HG03045 (cell line): ENCODE measurements at regions not wholly inside any gene's neighbourhood (a gene's known extent, or its start where the extent isn't known, plus 50 kb on each side); places are given as distances from the start of the nearest gene placed in this dataset.

ENCODE experiments used
- ATAC-seq: cut with Tn5 transposase; IDR thresholded peaks from one replicate; pipeline ENCODE4 v1.9.1; 2021; ENCODE audit warnings: mild to moderate bottlenecking, moderate library complexity; ENCODE audit not compliant: unreplicated experiment

- no peak for ATAC-seq
Measured at GRCh38 chr5:57858905-57859304, 376.3 kb upstream of the ACTBL2 start.

GRCh38 chr5:57857696-57858095 lies 375.1 kb upstream of the ACTBL2 start:
- ATAC-seq: no peak

DNA sequence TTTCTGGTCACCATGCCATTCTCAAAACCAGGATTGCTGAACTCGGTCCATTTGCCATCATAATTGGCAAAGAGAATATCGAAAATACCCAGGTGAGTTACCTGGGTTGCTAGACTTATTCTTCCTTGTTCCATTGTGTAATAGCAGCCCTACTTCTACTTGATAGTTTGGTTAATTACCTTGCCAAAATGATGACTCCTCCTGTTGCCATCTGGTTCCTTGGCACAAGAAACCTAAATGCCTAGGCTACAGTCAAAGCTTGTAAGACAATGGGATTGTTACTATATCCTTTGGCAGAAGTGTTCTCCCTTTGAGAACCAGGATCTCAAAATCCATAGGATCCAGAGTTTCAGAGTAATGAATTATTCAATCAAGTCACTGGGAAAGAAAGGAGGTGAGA lies 373.2 kb upstream of the ACTBL2 start:
- no peak for ATAC-seq

DNA sequence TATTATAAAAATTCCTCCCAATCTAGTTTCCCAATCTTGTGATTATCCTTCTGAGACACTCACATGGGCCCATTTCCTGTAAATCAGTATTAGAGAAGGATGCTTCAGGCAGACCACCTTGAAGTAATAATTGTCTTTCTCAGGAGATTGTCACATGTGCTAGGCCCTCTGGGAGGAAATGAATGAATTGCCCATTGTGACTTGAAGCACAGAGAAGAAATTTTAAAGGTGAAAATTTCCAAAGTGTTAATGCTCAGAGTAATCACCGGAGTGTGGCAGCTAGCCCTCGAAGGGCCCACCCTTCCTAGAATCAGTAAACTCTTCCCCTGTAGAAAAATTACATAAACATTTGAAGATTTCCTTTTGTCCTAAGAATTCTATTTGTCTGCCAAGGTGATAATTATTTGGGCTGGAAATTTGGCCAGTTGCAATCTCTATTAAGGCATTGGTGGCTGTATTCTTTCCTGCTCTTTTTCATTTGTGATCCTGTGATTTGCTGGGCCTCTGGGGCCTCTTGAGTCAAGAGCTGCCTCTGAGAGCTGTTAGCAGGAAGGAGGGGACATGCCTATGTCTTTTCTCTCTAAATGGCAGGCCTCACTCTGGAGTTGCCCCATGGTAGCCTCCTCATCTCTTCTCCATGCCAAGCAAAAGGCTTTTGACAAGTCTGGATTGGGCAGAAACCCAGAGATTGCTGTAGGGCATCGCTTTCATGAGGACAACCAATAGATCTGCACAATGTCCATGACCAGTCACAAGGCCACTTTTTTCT lies 371.5 kb upstream of the ACTBL2 start:
- ATAC-seq: no peak

DNA sequence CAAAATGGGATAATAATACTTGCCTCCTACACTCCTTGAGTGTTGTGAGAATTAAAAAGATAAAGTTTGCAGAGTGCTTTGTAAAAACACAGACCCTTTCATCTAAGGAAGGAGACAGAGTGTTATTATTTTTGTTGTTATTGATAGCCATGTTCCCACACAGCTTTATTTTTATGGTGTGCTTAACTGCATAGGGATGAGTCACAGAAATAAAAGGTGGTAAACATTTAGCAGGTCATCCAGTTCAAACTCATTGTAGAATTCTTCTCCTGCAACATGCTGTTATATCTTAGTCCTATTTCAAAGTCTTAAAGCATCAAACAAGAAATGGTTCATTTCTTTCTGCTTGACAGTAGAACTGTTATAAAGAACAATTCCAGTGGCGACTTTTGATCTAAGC lies 367.5 kb upstream of the ACTBL2 start:
- ATAC-seq: no peak

DNA sequence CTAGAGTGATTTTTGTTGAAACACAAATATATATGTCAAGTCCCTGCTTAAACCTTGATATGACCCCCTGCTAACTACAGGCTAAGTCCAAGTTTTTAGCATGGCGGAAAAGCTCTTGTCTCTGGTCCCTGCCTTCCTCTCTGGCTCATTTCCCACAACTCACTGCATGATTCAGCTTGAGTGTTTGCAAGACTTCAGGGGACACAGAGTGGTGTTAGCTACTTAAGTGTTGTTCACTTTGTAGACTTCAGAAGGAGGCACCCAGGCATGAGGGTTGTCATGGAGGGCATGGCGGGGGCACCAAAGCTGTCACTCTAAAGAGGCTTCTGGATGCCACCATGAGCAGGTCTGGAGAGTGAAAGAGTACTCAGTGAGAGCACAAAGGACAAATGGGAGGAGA lies 362.4 kb upstream of the ACTBL2 start:
- ATAC-seq: no peak

DNA sequence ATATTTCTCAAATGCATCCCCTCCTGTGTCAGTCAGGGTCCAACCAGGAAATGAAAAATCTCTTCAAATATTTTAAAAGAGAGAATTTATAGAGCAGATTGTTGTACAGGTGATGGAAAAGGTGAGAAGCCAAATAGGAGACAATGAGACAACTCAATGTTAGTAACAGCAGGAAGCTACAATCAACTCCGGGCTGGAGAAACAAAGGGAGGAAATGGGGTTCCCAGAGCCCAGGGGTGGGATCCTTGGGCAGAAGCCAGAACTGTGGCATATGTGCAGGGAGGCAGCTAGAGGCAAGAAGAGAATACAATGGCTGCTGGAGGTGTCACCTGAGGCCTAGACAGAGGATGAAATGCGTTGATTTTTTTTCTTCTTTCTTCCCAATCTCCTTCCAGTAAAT lies 361.8 kb upstream of the ACTBL2 start:
- no peak for ATAC-seq

DNA sequence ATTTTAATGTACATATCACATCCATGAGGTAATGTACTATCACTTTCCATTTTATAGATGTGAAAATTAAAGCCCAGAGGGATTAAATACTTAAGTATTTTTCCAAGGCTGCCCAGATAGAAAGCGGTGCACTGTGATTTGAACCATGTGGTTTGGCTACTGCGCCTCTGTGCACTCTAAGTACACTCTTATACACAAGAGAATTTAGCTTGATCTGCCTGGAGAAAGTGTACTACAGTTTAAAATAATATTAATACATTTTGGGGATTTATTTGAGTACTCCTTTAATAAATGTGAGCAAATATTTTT lies 360.4 kb upstream of the ACTBL2 start:
- ATAC-seq: no peak

GRCh38 chr5:57842364-57843058 lies 359.9 kb upstream of the ACTBL2 start:
- ATAC-seq: no peak

- no peak for ATAC-seq
Measured at GRCh38 chr5:57841676-57842363, 359.2 kb upstream of the ACTBL2 start.

DNA sequence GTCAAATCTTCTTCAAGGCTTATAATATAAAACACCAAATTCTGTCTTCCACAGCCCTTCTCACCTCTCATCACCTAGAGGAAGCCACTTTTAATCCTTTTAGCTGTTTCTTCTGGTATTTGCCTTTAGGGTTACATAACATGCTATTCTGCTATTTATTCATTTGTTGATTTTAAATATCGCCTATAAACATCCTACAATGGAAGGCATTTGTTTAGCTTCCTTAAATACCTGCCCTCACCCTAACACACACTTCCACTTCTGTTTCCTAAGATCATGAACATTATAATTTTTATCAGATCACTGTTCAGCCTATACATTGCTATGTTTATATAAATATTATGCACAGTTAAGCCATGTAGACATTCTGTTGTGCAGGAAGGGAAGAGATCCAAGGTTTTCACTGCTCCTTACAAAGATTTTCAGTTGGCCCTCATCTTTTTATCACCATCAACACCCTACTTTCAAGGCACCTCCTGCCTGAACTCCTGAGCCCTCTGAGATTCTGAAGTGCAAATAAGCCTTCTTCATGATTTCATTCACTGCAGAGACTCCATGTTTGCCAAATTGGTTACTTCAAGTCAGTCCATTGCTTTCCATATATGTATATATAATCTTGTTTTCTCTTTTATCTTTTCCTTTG lies 356.9 kb upstream of the ACTBL2 start:
- ATAC-seq: no peak

DNA sequence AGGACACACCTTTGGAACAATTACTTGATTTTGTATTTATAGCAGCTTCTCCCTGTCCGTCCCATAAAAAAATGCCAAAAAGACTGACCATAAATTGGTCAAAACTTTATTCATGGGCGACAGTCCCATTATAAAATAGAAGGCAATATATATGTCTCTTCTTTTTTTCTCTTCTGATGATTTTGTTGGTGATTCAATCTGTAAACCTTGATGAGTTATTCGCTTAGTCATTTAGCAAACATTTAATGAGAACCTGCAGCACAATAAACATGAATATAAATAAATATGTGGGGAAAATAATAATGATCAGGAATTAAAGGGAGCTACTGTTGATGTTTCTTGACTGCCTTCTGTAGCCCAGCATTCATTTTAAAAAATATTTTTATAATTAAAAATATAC lies 356.4 kb upstream of the ACTBL2 start:
- no peak for ATAC-seq

DNA sequence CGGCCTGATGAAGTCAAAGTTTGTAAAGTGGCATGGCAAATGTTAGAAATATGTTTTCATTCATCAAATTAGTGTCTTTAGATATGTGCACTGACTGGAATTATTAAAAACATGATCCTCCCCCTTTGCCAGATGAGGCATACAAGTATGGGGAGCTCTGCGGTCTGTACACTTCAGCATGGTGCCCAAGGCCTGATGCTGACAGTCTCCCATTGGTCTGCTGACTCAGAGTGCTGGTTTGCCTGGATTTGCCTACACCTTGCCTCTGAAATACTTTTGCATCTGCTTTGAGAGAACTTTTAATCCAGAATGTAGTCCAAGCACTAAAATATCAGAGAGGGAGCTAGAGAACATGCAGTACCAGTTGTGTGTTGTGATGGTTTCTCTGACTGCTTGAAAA lies 354.3 kb upstream of the ACTBL2 start:
- no peak for ATAC-seq

DNA sequence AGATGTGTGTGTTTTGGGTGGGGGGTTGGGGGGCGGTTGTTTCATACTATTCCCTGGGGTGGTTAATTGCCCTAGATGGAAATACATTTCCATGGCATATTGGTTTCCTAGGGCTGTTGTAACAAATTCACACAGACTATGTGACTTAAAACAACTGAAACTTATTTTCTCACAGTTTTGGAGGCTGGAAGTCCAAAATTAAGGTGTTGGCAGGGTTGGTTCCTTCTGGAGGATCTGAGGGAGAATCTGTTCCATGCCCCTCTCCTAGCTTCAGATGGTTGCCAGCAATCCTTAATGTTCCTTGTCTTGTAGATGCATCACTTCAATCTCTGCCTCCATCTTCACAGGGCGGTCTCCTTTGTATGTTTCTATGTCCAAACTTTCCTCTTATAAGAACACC lies 353.7 kb upstream of the ACTBL2 start:
- no peak for ATAC-seq

DNA sequence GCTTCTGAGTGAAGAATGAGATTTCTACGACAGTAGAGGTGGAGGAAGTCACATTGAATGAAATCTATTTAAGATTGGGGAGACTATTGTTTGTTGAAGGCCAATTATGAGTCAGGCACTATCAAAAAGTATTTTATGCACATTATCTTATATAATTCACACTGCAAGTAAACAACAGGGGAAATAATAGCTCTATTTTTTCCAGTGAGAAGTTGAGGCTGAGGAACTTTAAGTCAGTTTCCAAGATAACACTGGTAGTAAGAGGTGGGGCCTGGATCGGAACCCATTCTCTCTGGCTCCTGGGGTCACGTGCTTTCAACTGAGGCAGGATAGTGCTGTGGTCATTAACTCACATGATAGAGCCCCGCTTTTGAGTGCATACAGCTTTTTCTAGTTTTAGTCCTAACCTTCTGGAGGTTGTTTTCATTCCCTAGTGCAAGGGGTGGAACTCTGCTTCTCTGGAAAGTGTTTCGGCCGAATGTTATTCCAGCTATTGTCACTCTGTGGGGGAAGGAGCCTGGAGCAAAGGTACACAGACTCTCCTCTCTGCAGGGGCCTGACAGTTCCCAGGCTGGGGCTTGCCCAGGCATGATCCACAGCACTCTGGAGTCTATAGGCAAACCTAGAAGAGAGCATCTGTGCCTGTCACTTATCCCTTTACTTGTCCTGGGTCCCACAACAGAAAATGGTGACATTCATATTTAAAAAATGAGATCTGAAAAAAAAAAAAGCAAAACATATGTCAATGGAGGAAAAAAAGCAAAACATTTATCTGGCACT lies 352.4 kb upstream of the ACTBL2 start:
- no peak for ATAC-seq

- ATAC-seq: no peak
Measured at GRCh38 chr5:57833489-57833888, 350.9 kb upstream of the ACTBL2 start.

DNA sequence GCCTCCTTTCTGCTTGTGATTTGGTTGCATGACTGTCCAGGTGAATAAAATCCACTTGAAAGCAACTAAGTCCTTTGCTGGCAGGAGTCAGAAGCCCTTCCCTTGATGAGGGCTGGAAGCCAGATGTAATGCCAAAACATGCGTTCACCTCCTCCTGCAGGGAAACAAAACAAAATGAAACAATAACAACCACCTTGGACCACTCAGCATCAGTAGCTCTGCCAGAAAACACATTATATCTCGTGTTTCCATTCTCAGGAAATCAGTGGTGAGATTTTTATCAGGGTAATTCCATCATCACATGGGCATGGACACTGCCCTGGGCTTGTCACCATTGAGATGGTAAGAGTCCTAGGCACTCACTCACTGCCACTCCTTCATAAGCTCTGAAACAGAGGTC lies 350.3 kb upstream of the ACTBL2 start:
- ATAC-seq: no peak

DNA sequence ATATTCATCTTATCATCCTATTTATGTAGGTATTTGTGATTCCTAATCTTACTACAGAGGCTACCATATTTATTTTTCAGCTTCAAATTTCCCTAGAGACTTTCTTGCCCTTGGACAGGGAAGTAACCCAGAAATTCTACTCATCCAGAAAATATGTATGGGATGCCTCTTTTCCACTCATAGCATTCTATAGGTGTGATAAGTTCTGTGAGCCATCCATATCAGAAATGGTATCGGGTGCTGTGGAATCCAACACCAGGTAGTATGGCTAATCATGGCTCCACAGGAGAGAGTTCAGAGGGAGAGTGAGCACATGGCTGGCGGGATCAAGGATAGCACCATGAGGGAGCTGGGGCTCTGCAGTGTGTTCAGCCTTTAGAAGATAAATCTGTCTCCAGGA lies 349.3 kb upstream of the ACTBL2 start:
- no peak for ATAC-seq

- no peak for ATAC-seq
Measured at GRCh38 chr5:57831090-57831489, 348.5 kb upstream of the ACTBL2 start.

- no peak for ATAC-seq
Measured at GRCh38 chr5:57828221-57828620, 345.6 kb upstream of the ACTBL2 start.
